ENCODE measurements at regions not wholly inside any gene's neighbourhood (a gene's known extent, or its start where the extent isn't known, plus 50 kb on each side); places are given as distances from the start of the nearest gene placed in this dataset.

DNA sequence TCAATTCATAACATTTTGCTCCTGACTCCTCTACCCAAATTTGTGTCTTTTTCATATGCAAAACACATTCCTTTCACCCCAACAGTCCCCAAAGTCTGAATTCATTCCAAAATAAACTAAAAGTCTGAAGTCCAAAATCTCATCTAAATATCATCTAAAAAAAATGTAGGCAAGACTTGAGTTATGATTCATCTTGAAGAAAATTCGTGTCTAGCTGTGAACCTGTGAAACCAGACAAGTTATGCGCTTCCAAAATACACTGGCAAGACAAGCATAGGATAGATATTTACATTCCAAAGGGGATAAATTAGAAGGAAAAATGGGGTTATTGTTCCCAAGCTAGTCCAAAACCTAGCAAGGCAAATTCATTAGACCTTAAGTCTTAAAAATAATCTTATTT is 1302.0 kb upstream of the GBE1 start:
- no peak for TF ChIP-seq REST (IDR thresholded peaks at IDR 0.05; ENCODE audit: insufficient read depth in 1 of 2, low read depth in 2 of 2, low read length in 2 of 2)
- no peak for TF ChIP-seq POLR2AphosphoS5 (IDR thresholded peaks at IDR 0.05; ENCODE audit: low read depth, low read length)
- no peak for TF ChIP-seq SIN3A (IDR thresholded peaks at IDR 0.05; ENCODE audit: borderline replicate concordance, insufficient read depth, low read length)
- no peak for TF ChIP-seq TAF1 (IDR thresholded peaks at IDR 0.05; ENCODE audit: borderline replicate concordance, insufficient read depth, low read length)
- TF ChIP-seq FOXP2 (optimal IDR thresholded peaks at IDR 0.05; ENCODE audit: borderline replicate concordance, extremely low read depth, extremely low read length, insufficient read depth) = no peak

DNA sequence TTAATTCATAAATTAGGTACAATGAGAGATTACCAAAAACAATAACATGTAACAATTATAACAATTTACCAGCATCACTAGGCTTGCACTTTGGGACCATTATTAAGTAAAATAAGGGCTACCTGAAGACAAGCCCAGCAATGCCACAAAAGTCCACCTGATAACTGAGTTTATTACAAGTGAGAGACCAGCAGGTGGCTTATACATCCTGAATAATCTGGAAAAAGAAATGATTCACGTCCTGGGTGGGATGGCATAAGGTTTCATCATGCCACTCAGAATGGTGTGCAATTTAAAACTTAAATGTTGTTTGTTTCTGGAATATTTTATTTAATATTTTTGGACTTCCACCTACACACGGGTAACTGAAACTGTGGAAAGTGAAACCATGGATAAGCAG is 1287.1 kb upstream of the GBE1 start:
- TF ChIP-seq SIN3A (IDR thresholded peaks at IDR 0.05; ENCODE audit: borderline replicate concordance, insufficient read depth, low read length) (no peak), FOXP2 (optimal IDR thresholded peaks at IDR 0.05; ENCODE audit: borderline replicate concordance, extremely low read depth, extremely low read length, insufficient read depth) (no peak), REST (IDR thresholded peaks at IDR 0.05; ENCODE audit: insufficient read depth in 1 of 2, low read depth in 2 of 2, low read length in 2 of 2) (no peak), POLR2AphosphoS5 (IDR thresholded peaks at IDR 0.05; ENCODE audit: low read depth, low read length) (no peak), TAF1 (IDR thresholded peaks at IDR 0.05; ENCODE audit: borderline replicate concordance, insufficient read depth, low read length) (no peak)

DNA sequence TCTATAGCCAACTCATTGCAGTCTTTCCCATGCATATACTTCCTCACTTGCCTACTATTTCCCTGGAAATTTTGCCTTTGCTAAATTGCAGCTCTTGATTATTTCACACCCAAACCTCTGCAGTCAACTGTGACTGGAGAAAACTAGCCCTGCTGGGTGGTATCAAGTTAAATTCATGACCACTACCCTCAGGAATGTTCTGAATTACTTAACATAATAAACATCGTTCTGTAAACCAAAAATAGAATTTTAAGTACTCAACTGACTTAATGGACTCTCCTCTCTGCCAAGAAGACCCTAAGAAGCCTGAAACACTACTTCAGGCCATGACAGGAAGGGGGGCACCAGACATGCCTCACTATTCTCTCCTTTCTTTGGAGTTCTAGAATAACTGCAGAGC is 1278.0 kb upstream of the GBE1 start:
- TF ChIP-seq POLR2AphosphoS5 (IDR thresholded peaks at IDR 0.05; ENCODE audit: low read depth, low read length) = no peak
- TF ChIP-seq TAF1 (IDR thresholded peaks at IDR 0.05; ENCODE audit: borderline replicate concordance, insufficient read depth, low read length) = no peak
- TF ChIP-seq FOXP2 (optimal IDR thresholded peaks at IDR 0.05; ENCODE audit: borderline replicate concordance, extremely low read depth, extremely low read length, insufficient read depth) = no peak
- TF ChIP-seq REST (IDR thresholded peaks at IDR 0.05; ENCODE audit: insufficient read depth in 1 of 2, low read depth in 2 of 2, low read length in 2 of 2) = no peak
- TF ChIP-seq SIN3A (IDR thresholded peaks at IDR 0.05; ENCODE audit: borderline replicate concordance, insufficient read depth, low read length) = no peak

DNA sequence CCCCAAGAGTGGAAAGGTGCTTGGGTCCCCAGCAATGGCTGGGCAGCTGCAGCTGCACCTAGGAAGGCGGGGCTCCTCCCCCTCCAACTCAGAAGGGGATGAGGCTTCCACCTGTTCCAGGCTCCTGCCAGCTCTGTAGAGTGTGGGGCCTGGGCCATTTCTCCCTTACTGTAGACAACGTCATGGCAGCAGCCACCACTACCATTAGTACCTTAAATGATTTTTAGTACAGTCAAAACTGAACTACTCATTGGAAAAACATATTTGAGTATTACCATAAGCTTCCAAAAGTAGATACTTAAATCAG is 1274.2 kb upstream of the GBE1 start:
- TF ChIP-seq FOXP2 (optimal IDR thresholded peaks at IDR 0.05; ENCODE audit: borderline replicate concordance, extremely low read depth, extremely low read length, insufficient read depth) (no peak), REST (IDR thresholded peaks at IDR 0.05; ENCODE audit: insufficient read depth in 1 of 2, low read depth in 2 of 2, low read length in 2 of 2) (no peak), TAF1 (IDR thresholded peaks at IDR 0.05; ENCODE audit: borderline replicate concordance, insufficient read depth, low read length) (no peak), SIN3A (IDR thresholded peaks at IDR 0.05; ENCODE audit: borderline replicate concordance, insufficient read depth, low read length) (no peak), POLR2AphosphoS5 (IDR thresholded peaks at IDR 0.05; ENCODE audit: low read depth, low read length) (no peak)
